ENCODE measurements at regions not wholly inside any gene's neighbourhood (a gene's known extent, or its start where the extent isn't known, plus 50 kb on each side); places are given as distances from the start of the nearest gene placed in this dataset.

DNA sequence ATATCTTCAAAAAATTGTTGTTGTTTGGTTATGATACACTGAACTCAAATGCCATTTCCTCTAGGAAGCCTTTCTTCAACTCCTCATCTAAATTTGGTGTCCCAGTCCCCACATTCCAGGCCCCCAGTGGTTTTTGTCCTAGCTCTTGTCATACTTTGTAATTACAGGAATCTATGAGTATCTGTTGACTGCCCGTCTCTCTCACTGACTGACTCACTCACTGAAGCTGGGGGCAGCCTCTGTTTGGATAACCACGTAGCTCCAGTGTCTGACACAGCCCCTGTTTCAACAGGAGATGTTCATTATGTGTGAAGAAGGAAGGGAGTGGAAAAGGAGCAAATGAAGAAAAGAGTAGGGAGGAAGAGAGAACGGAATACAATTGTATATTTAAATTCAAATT lies 284.1 kb upstream of the TENM3 start:
- no peaks in the 10 kb centered on the region for H3K4me1 ChIP-seq
- H3K36me3 ChIP-seq, result no peaks in the 10 kb centered on the region
- TF ChIP-seq, protein P1, sequence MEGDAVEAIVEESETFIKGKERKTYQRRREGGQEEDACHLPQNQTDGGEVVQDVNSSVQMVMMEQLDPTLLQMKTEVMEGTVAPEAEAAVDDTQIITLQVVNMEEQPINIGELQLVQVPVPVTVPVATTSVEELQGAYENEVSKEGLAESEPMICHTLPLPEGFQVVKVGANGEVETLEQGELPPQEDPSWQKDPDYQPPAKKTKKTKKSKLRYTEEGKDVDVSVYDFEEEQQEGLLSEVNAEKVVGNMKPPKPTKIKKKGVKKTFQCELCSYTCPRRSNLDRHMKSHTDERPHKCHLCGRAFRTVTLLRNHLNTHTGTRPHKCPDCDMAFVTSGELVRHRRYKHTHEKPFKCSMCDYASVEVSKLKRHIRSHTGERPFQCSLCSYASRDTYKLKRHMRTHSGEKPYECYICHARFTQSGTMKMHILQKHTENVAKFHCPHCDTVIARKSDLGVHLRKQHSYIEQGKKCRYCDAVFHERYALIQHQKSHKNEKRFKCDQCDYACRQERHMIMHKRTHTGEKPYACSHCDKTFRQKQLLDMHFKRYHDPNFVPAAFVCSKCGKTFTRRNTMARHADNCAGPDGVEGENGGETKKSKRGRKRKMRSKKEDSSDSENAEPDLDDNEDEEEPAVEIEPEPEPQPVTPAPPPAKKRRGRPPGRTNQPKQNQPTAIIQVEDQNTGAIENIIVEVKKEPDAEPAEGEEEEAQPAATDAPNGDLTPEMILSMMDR (IDR thresholded peaks at IDR 0.05), result no peak
- no peak overlapping the region for H3K4me3 ChIP-seq
- no peak overlapping the region for H3K27ac ChIP-seq
- intact Hi-C loops (cut with DNase I), result no loop called here
- no peaks in the 10 kb centered on the region for H3K27me3 ChIP-seq
- DNase-seq, result no peak
- no peaks in the 10 kb centered on the region for H3K9me3 ChIP-seq
- no peak for ATAC-seq

DNA sequence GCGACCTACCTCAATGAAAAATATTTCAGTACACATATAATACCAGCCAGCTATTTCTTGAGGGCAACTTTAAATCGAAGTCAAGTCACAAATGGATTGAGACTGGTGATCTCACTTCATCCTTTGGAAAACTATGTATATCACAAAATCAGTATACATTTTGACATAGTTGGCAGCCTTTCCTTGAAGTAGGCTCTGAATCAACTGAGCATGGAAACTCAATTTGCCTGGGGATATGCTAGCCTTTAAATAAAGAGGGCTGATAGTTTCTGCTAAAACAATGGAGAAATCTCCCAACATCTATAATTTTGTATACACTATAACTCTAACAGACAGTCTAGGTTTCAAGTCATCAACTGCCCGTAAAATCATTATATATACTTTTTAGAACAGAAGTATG lies 282.8 kb upstream of the TENM3 start:
- intact Hi-C loops (cut with DNase I), result no loop called here
- ATAC-seq, result no peak
- no peaks in the 10 kb centered on the region for H3K36me3 ChIP-seq
- no peaks in the 10 kb centered on the region for H3K9me3 ChIP-seq
- TF ChIP-seq, protein P1 (IDR thresholded peaks at IDR 0.05), result no peak
- H3K27ac ChIP-seq, result no peak overlapping the region
- no peak for DNase-seq
- no peak overlapping the region for H3K4me3 ChIP-seq
- H3K4me1 ChIP-seq, result no peaks in the 10 kb centered on the region
- no peaks in the 10 kb centered on the region for H3K27me3 ChIP-seq

DNA sequence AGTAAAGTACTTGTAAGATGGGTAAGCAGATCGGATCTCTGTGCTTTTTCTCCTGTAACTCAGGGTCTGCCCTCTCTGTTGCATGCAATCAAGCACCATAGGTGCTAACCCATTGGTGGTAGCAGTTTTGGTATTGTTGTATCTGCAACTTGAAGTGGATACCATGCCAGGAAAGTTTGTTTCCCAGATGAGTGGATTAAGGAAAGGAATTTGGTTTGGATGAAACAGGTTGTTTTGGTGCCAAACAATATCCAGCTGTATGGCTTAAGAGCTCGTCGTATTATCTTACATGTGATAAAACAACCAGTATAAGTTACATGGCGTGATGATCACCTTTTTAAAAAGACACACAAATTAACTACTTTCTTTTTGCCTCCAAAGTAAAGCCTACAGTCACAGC lies 280.9 kb upstream of the TENM3 start:
- no peak for DNase-seq
- Histone ChIP-seq H3K27ac (no peak overlapping the region), H3K36me3 (no peaks in the 10 kb centered on the region), H3K9me3 (no peaks in the 10 kb centered on the region), H3K4me1 (no peaks in the 10 kb centered on the region), H3K4me3 (no peak overlapping the region), H3K27me3 (no peaks in the 10 kb centered on the region)
- TF ChIP-seq, protein P1 (IDR thresholded peaks at IDR 0.05), result no peak
- intact Hi-C loops (cut with DNase I), result no loop called here
- ATAC-seq, result no peak

DNA sequence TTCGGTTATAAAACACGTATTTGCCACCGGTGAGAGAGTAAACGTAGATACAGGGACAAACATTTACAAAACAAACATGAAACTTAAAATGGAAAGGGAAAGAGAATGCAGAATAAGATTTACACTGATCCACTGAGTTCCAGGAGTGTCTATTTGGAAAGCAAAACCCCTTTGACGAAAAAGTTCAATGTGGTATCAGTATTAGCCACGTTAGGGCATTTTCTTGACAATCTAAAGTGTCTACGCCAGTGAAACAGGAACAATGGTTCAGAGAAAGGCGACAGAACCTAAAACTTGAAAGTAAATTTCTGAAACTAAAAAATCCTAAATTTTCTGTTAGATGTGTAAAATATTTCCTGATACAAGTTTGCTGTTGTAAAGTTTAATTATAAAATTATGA lies 278.5 kb upstream of the TENM3 start:
- ATAC-seq, result no peak
- intact Hi-C loops (cut with DNase I), result no loop called here

DNA sequence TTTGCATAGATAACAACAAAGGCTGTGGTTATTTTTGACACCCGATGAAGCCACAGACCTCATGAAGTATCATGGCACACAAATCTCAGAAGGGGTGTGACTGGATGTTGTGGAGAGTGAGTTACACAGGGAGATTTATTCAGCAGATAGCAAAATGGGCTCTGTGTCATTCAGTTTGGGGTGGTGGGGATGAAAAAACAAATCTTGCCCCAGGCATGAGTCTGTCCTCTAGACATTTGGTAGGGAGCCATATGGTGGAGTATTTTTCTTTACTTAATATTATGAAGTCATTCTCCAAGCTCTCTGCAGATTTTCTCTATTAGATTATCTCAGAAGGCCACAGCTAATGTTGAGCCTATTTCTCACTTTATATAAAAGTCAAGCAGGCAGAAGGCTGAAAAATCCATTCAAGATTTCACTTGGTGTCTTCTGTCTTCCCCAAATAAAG lies 277.1 kb upstream of the TENM3 start:
- TF ChIP-seq, protein P1 (IDR thresholded peaks at IDR 0.05), result no peak
- no peak for ATAC-seq
- no peaks in the 10 kb centered on the region for H3K27me3 ChIP-seq
- H3K9me3 ChIP-seq, result no peaks in the 10 kb centered on the region
- H3K36me3 ChIP-seq, result no peaks in the 10 kb centered on the region
- intact Hi-C loops (cut with DNase I), result no loop called here
- no peak overlapping the region for H3K27ac ChIP-seq
- no peak overlapping the region for H3K4me3 ChIP-seq
- no peak for DNase-seq
- H3K4me1 ChIP-seq, result peaks cover 3% of the 10 kb centered on the region

More for the DNA sequence above, 278.5 kb upstream of the TENM3 start:
- H3K4me3 ChIP-seq, result no peak overlapping the region
- peaks cover 3% of the 10 kb centered on the region for H3K4me1 ChIP-seq
- DNase-seq, result no peak
- H3K27ac ChIP-seq, result no peak overlapping the region
- no peaks in the 10 kb centered on the region for H3K27me3 ChIP-seq
- H3K36me3 ChIP-seq, result no peaks in the 10 kb centered on the region
- no peaks in the 10 kb centered on the region for H3K9me3 ChIP-seq
- TF ChIP-seq, protein P1 (IDR thresholded peaks at IDR 0.05), result no peak

DNA sequence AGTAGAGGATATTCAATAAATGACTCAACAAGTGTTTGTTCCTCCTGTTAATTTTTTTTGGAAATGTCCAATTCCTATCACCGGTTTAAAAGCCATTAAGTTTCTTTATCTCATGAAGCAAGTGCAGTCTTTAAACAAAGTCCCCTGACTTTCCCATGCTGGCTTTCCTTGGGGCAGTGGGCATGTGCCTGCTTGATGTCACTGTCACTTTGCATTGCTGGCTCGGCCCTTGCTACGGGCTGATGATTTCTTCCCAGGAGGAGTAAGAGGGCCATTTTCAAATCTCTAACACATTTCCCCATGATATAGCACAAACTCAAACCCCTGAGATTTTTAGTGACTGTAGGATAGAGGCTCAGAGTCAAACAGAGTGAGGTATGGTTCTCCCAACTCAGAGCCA lies 275.8 kb upstream of the TENM3 start:
- intact Hi-C loops (cut with DNase I), result no loop called here
- H3K27ac ChIP-seq, result no peak overlapping the region

More for the DNA sequence above, 275.8 kb upstream of the TENM3 start:
- H3K4me1 ChIP-seq, result peaks cover 3% of the 10 kb centered on the region
- no peak overlapping the region for H3K4me3 ChIP-seq
- no peaks in the 10 kb centered on the region for H3K36me3 ChIP-seq
- TF ChIP-seq, protein P1 (IDR thresholded peaks at IDR 0.05), result no peak
- H3K27me3 ChIP-seq, result no peaks in the 10 kb centered on the region
- no peaks in the 10 kb centered on the region for H3K9me3 ChIP-seq
- DNase-seq, result no peak
- ATAC-seq, result no peak
